Ovary (tissue), 3 donors: ENCODE measurements at regions not wholly inside any gene's neighbourhood (a gene's known extent, or its start where the extent isn't known, plus 50 kb on each side); places are given as distances from the start of the nearest gene placed in this dataset.

Experiments
- EP300 ChIP-seq: sonication (generic); formaldehyde crosslinking; IDR thresholded peaks from one replicate; pipeline ENCODE4 v1.6.1; 2017; ENCODE audit warnings: antibody characterized with exemption
- TF ChIP-seq, protein P1 (sequence below), 3 donors: fragments of 450-650 bp in 2 of 3; fragments of 200-600 bp in 1 of 3; IDR thresholded peaks; one replicate each; pipeline versions ENCODE4 v1.5.1 to v1.8.0; 2016 to 2022; ENCODE audit warnings: antibody characterized with exemption in 3 of 3, mild to moderate bottlenecking in 1 of 3
- donor health status: DM: no; HTN: no; CAD: no.

DNA sequence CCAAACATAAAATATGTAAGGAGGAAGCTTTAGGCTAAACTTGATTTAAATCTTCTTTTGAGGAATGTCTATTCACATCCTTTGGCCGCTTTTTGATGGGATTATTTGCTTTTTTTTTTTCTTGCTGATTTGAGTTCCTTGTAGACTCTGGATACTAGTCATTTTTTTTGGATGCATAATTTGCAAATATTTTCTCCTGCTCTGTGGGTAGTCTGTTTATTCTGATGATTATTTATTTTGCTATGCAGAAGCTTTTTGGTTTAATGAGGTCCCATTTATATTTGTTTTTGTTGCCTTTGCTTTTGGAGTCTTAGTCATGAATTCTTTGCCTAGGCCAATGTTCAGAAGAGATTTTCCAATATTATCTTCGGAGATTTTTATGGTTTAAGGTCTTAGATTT, 144.9 kb downstream of the MAGEC2 start:
- TF ChIP-seq, protein P1, sequence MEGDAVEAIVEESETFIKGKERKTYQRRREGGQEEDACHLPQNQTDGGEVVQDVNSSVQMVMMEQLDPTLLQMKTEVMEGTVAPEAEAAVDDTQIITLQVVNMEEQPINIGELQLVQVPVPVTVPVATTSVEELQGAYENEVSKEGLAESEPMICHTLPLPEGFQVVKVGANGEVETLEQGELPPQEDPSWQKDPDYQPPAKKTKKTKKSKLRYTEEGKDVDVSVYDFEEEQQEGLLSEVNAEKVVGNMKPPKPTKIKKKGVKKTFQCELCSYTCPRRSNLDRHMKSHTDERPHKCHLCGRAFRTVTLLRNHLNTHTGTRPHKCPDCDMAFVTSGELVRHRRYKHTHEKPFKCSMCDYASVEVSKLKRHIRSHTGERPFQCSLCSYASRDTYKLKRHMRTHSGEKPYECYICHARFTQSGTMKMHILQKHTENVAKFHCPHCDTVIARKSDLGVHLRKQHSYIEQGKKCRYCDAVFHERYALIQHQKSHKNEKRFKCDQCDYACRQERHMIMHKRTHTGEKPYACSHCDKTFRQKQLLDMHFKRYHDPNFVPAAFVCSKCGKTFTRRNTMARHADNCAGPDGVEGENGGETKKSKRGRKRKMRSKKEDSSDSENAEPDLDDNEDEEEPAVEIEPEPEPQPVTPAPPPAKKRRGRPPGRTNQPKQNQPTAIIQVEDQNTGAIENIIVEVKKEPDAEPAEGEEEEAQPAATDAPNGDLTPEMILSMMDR (IDR thresholded peaks at IDR 0.05) = no peak
- TF ChIP-seq EP300 = no peak
